SU-DHL-6 (cell line): ENCODE measurements at regions not wholly inside any gene's neighbourhood (a gene's known extent, or its start where the extent isn't known, plus 50 kb on each side); places are given as distances from the start of the nearest gene placed in this dataset.

Source experiments
- H2AFZ ChIP-seq: fragments of 200-600 bp; sonication (generic); 2 replicates; pipeline ENCODE4 v1.6.1; 2014; ENCODE audit warnings: low read depth, mild to moderate bottlenecking, moderate library complexity, mixed read lengths, antibody characterized with exemption, low read length; ENCODE audit not compliant: severe bottlenecking
- H3F3A ChIP-seq: fragments of 200-600 bp; shearing (Covaris generic); 2 replicates; pipeline ENCODE4 v1.6.0; 2016; ENCODE audit warnings: antibody characterized with exemption, mild to moderate bottlenecking; ENCODE audit not compliant: insufficient read depth
- H3K27ac ChIP-seq: fragments of 200-600 bp; sonication (generic); 2 replicates; pipeline ENCODE4 v1.5.1; 2016; ENCODE audit warnings: low read depth, mild to moderate bottlenecking, low read length, moderate library complexity, mixed read lengths
- H3K27me3 ChIP-seq: fragments of 200-600 bp; sonication (generic), shearing (Covaris generic); 2 replicates; pipeline ENCODE4 v1.6.0; 2014; ENCODE audit warnings: mild to moderate bottlenecking, low read length
- H3K36me3 ChIP-seq: fragments of 200-600 bp; sonication (generic); 2 replicates; pipeline ENCODE4 v1.6.1; 2014; ENCODE audit warnings: mild to moderate bottlenecking, low read length, mixed read lengths
- H3K4me2 ChIP-seq: fragments of 300-600, 200-600 bp; shearing (Covaris generic), sonication (generic); 2 replicates; pipeline ENCODE4 v1.6.0; 2014; ENCODE audit warnings: low read length, low read depth, mild to moderate bottlenecking; ENCODE audit not compliant: poor library complexity, severe bottlenecking
- H3K4me3 ChIP-seq: fragments of 200-600 bp; sonication (generic); 2 replicates; pipeline ENCODE4 v1.5.1; 2014; ENCODE audit warnings: antibody characterized with exemption, low read length, mild to moderate bottlenecking, mixed read lengths; ENCODE audit not compliant: insufficient read depth, poor library complexity, severe bottlenecking
- H3K79me2 ChIP-seq: fragments of 200-600 bp; sonication (generic); 2 replicates; pipeline ENCODE4 v1.6.1; 2014; ENCODE audit warnings: mild to moderate bottlenecking, low read length, moderate library complexity; ENCODE audit not compliant: insufficient read depth
- H3K9ac ChIP-seq: fragments of 200-600 bp; sonication (generic); 2 replicates; pipeline ENCODE4 v1.7.0; 2014; ENCODE audit warnings: mild to moderate bottlenecking, low read length
- H3K9me2 ChIP-seq: fragments of 200-600 bp; sonication (generic); replicated peaks from 2 replicates; pipeline ENCODE4 v1.6.1; 2014; ENCODE audit warnings: low read length; ENCODE audit not compliant: insufficient read depth
- H3K9me3 ChIP-seq: fragments of 200-600 bp; sonication (generic); 2 replicates; pipeline ENCODE4 v1.6.1; 2014; ENCODE audit warnings: low read length, mixed read lengths; ENCODE audit not compliant: insufficient read depth
- H4K20me1 ChIP-seq: fragments of 200-600 bp; sonication (generic); 2 replicates; pipeline ENCODE4 v1.6.1; 2014; ENCODE audit warnings: low read depth, mild to moderate bottlenecking, antibody characterized with exemption, low read length, moderate library complexity, mixed read lengths
- CTCF ChIP-seq: fragments of 200-600 bp; sonication (generic); IDR thresholded peaks from one replicate; pipeline ENCODE4 v1.5.1; 2017; ENCODE audit warnings: antibody characterized with exemption, mild to moderate bottlenecking, low read length, moderate library complexity; ENCODE audit not compliant: insufficient read depth, poor library complexity, severe bottlenecking
- EZH2phosphoT487 ChIP-seq: fragments of 200-600 bp; sonication (generic), shearing (Covaris generic); conservative IDR thresholded peaks from 2 replicates; pipeline ENCODE4 v1.6.1; 2018; ENCODE audit warnings: mild to moderate bottlenecking, antibody characterized with exemption, low read length, moderate library complexity, mixed read lengths

- no peaks in the 10 kb centered on the region for H3K9me2 ChIP-seq
- no peak overlapping the region for H2AFZ ChIP-seq
- no peak overlapping the region for H3K4me2 ChIP-seq
- H3K36me3 ChIP-seq: no peaks in the 10 kb centered on the region
- no peaks in the 10 kb centered on the region for H3K9me3 ChIP-seq
- no peak overlapping the region for H3K4me3 ChIP-seq
- H3F3A ChIP-seq: no peaks in the 10 kb centered on the region
- H3K27me3 ChIP-seq: no peaks in the 10 kb centered on the region
- TF ChIP-seq EZH2phosphoT487 (no peak), CTCF (no peak)
- no peaks in the 10 kb centered on the region for H3K79me2 ChIP-seq
- no peaks in the 10 kb centered on the region for H4K20me1 ChIP-seq
- H3K27ac ChIP-seq: no peak overlapping the region
- no peak overlapping the region for H3K9ac ChIP-seq
Observed at GRCh38 chr18:1806884-1807615, 764.3 kb downstream of the METTL4 start.

- H3K27ac ChIP-seq: no peak overlapping the region
- no peak overlapping the region for H3K9ac ChIP-seq
- H3K9me3 ChIP-seq: no peaks in the 10 kb centered on the region
- H3F3A ChIP-seq: no peaks in the 10 kb centered on the region
- H3K4me3 ChIP-seq: no peak overlapping the region
- no peak overlapping the region for H2AFZ ChIP-seq
- TF ChIP-seq CTCF (no peak), EZH2phosphoT487 (no peak)
- H3K27me3 ChIP-seq: no peaks in the 10 kb centered on the region
- no peaks in the 10 kb centered on the region for H3K9me2 ChIP-seq
- H3K79me2 ChIP-seq: no peaks in the 10 kb centered on the region
- H3K36me3 ChIP-seq: no peaks in the 10 kb centered on the region
- H3K4me2 ChIP-seq: no peak overlapping the region
- H4K20me1 ChIP-seq: no peaks in the 10 kb centered on the region
Observed at GRCh38 chr18:1811282-1811681, 760.0 kb downstream of the METTL4 start.

- Histone ChIP-seq H3K36me3 (no peaks in the 10 kb centered on the region), H2AFZ (no peak overlapping the region), H3K4me3 (no peak overlapping the region), H3K9me2 (no peaks in the 10 kb centered on the region), H3K4me2 (no peak overlapping the region), H3K27me3 (no peaks in the 10 kb centered on the region), H4K20me1 (no peaks in the 10 kb centered on the region), H3K27ac (no peak overlapping the region), H3K9ac (no peak overlapping the region), H3K9me3 (no peaks in the 10 kb centered on the region), H3K79me2 (no peaks in the 10 kb centered on the region), H3F3A (no peaks in the 10 kb centered on the region)
- TF ChIP-seq CTCF: no peak
- no peak for TF ChIP-seq EZH2phosphoT487
Observed at GRCh38 chr18:1825296-1825695, 746.0 kb downstream of the METTL4 start.
